Ishikawa (cell line): ENCODE measurements at regions not wholly inside any gene's neighbourhood (a gene's known extent, or its start where the extent isn't known, plus 50 kb on each side); places are given as distances from the start of the nearest gene placed in this dataset.

Experiments
- CEBPB ChIP-seq: IDR thresholded peaks from 2 replicates; pipeline ENCODE4 v1.6.1; 2012
- CREB1 ChIP-seq: IDR thresholded peaks from 2 replicates; pipeline ENCODE4 v1.6.1; 2012; ENCODE audit warnings: low read depth
- EGR1 ChIP-seq: IDR thresholded peaks from 2 replicates; pipeline ENCODE4 v1.6.1; 2012
- EP300 ChIP-seq: IDR thresholded peaks from 2 replicates; pipeline ENCODE4 v1.6.1; 2012; ENCODE audit warnings: borderline replicate concordance
- FOXM1 ChIP-seq: IDR thresholded peaks from 2 replicates; pipeline ENCODE4 v1.6.1; 2012; ENCODE audit warnings: low read depth, borderline replicate concordance
- MAX ChIP-seq: IDR thresholded peaks from 2 replicates; pipeline ENCODE4 v1.6.1; 2012
- NFIC ChIP-seq: IDR thresholded peaks from 2 replicates; pipeline ENCODE4 v1.6.1; 2012
- RAD21 ChIP-seq: IDR thresholded peaks from 2 replicates; pipeline ENCODE4 v1.6.1; 2012; ENCODE audit warnings: low read depth
- REST ChIP-seq: IDR thresholded peaks from 2 replicates; pipeline ENCODE4 v1.6.1; 2012; ENCODE audit warnings: low read depth, mild to moderate bottlenecking
- TAF1 ChIP-seq: IDR thresholded peaks from 2 replicates; pipeline ENCODE4 v1.6.1; 2012; ENCODE audit warnings: low read depth, mild to moderate bottlenecking
- TCF12 ChIP-seq: IDR thresholded peaks from 2 replicates; pipeline ENCODE4 v1.6.1; 2012; ENCODE audit warnings: low read depth
- TEAD4 ChIP-seq: IDR thresholded peaks from 2 replicates; pipeline ENCODE4 v1.6.1; 2012
- USF1 ChIP-seq: IDR thresholded peaks from 2 replicates; pipeline ENCODE4 v1.6.1; 2012
- YY1 ChIP-seq: IDR thresholded peaks from 2 replicates; pipeline ENCODE4 v1.6.1; 2012; ENCODE audit warnings: low read depth
- ZBTB7A ChIP-seq: IDR thresholded peaks from 2 replicates; pipeline ENCODE4 v1.6.1; 2012; ENCODE audit warnings: low read depth

- TF ChIP-seq YY1 (no peak), REST (no peak), FOXM1 (no peak)
These were observed 209.9 kb upstream of the RGMA start for GRCh38 chr15:93298901-93299300.

GRCh38 chr15:93296759-93297500, 207.9 kb upstream of the RGMA start:
- TF ChIP-seq YY1: no peak
- no peak for TF ChIP-seq CEBPB
- no peak for TF ChIP-seq FOXM1
- TF ChIP-seq TEAD4: no peak
- no peak for TF ChIP-seq EGR1
- no peak for TF ChIP-seq MAX
- no peak for TF ChIP-seq TCF12
- TF ChIP-seq RAD21: no peak
- TF ChIP-seq EP300: no peak
- no peak for TF ChIP-seq TAF1
- no peak for TF ChIP-seq REST
- TF ChIP-seq ZBTB7A: no peak
- TF ChIP-seq NFIC: no peak
- TF ChIP-seq USF1: no peak
- TF ChIP-seq CREB1: no peak

GRCh38 chr15:93294896-93295295, 205.9 kb upstream of the RGMA start:
- TF ChIP-seq TCF12: no peak
- no peak for TF ChIP-seq USF1

- TF ChIP-seq CREB1 (no peak), NFIC (no peak), TAF1 (no peak), RAD21 (no peak), FOXM1 (no peak), EP300 (no peak), MAX (no peak), REST (no peak), TCF12 (no peak), TEAD4 (no peak), CEBPB (no peak), USF1 (no peak), YY1 (no peak), ZBTB7A (no peak), EGR1 (no peak)
These were observed 205.1 kb upstream of the RGMA start for GRCh38 chr15:93294066-93294465.

GRCh38 chr15:93291380-93291779, 202.4 kb upstream of the RGMA start:
- TF ChIP-seq FOXM1: no peak
